ENCODE measurements at regions not wholly inside any gene's neighbourhood (a gene's known extent, or its start where the extent isn't known, plus 50 kb on each side); places are given as distances from the start of the nearest gene placed in this dataset.

DNA sequence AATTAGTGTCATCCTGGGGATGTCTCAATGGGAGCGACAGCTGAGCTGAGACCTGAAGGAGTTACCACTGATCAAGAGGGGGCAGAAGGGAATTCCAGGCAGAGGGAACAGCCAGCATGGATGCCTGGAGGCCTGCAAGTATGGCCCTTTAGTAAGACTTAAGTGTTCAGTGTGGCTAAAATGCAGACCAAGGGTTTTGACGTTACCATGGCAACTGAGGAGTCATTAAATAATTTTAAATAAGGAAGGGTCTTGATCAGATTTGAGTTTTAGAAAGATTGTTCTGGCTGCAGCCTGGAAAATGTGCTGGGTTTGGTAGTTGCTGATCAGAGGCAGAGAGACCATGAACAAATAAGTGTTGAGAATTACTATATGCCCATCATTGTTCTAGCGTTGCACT lies 285.5 kb downstream of the USP46 start:
- H3K4me2 ChIP-seq (ENCODE audit: low read length), result no peak overlapping the region
- no peaks in the 10 kb centered on the region for H3K4me1 ChIP-seq (ENCODE audit: insufficient read depth, low read length, poor library complexity, severe bottlenecking)
- no peaks in the 10 kb centered on the region for H3K79me2 ChIP-seq (ENCODE audit: insufficient read depth, low read depth, low read length)
- no TSS peak for BruUV-seq (replicated peaks)
- no peak for TF ChIP-seq EZH2phosphoT487 (IDR thresholded peaks at IDR 0.05; ENCODE audit: borderline replicate concordance, low read depth, low read length)
- TF ChIP-seq, protein P1, sequence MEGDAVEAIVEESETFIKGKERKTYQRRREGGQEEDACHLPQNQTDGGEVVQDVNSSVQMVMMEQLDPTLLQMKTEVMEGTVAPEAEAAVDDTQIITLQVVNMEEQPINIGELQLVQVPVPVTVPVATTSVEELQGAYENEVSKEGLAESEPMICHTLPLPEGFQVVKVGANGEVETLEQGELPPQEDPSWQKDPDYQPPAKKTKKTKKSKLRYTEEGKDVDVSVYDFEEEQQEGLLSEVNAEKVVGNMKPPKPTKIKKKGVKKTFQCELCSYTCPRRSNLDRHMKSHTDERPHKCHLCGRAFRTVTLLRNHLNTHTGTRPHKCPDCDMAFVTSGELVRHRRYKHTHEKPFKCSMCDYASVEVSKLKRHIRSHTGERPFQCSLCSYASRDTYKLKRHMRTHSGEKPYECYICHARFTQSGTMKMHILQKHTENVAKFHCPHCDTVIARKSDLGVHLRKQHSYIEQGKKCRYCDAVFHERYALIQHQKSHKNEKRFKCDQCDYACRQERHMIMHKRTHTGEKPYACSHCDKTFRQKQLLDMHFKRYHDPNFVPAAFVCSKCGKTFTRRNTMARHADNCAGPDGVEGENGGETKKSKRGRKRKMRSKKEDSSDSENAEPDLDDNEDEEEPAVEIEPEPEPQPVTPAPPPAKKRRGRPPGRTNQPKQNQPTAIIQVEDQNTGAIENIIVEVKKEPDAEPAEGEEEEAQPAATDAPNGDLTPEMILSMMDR (conservative IDR thresholded peaks at IDR 0.05; ENCODE audit: low read length), result no peak
- H2AFZ ChIP-seq (ENCODE audit: low read length), result no peak overlapping the region
- intact Hi-C loops (cut with micrococcal nuclease; ENCODE audit: unreplicated experiment), result loop anchor here (10.0 kb wide), 1 partner anchor 491 kb away; the partner anchor contains the start of gene RASL11B
- POLR2A ChIA-PET, result no interaction called here
- H3K27ac ChIP-seq (ENCODE audit: low read depth, low read length, poor library complexity, severe bottlenecking), result no peak overlapping the region
- H4K20me1 ChIP-seq (ENCODE audit: insufficient read depth, low read length), result no peaks in the 10 kb centered on the region
- no peaks in the 10 kb centered on the region for H3K9me3 ChIP-seq (ENCODE audit: low read length)
- CTCF ChIA-PET (ENCODE audit: unreplicated experiment), result no interaction called here
- no peak for DNase-seq (ENCODE audit: low spot score)
- H3K36me3 ChIP-seq (ENCODE audit: insufficient read depth, low read length), result no peaks in the 10 kb centered on the region
- H3K9me2 ChIP-seq (ENCODE audit: insufficient read depth, low read length), result no peaks in the 10 kb centered on the region
- H3K4me3 ChIP-seq (ENCODE audit: low read depth, low read length, poor library complexity, severe bottlenecking), result no peak overlapping the region

DNA sequence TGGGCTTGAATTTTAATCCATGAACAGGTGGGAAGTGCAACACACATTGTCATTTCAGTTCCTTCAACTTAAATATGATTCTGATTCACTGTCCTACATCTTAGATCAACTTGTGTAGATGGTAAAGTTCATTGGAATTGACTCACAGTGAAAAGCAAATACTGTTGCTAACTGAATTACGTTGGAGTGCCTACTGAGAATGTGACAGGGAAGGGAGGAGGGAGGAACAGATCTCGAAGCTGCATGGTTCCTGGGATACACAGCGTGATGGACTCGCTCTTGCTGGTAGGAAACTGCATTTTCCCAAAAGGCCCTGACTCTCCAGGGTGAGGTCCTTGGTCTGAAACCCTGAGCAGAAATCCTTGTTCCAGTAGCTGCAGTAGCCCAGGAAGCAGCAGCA lies 284.2 kb downstream of the USP46 start:
- ChIA-PET CTCF (ENCODE audit: unreplicated experiment) (no interaction called here), POLR2A (interaction anchor here (0.6 kb wide), 1 partner anchor 759 kb away, joined by 3 read pairs; no protein-coding TSS in a partner anchor)
- Histone ChIP-seq H3K4me2 (ENCODE audit: low read length) (no peak overlapping the region), H3K36me3 (ENCODE audit: insufficient read depth, low read length) (no peaks in the 10 kb centered on the region), H3K27ac (ENCODE audit: low read depth, low read length, poor library complexity, severe bottlenecking) (no peak overlapping the region), H3K9me3 (ENCODE audit: low read length) (no peaks in the 10 kb centered on the region), H3K79me2 (ENCODE audit: insufficient read depth, low read depth, low read length) (no peaks in the 10 kb centered on the region), H2AFZ (ENCODE audit: low read length) (no peak overlapping the region), H3K9me2 (ENCODE audit: insufficient read depth, low read length) (no peaks in the 10 kb centered on the region), H3K4me3 (ENCODE audit: low read depth, low read length, poor library complexity, severe bottlenecking) (no peak overlapping the region), H4K20me1 (ENCODE audit: insufficient read depth, low read length) (no peaks in the 10 kb centered on the region), H3K4me1 (ENCODE audit: insufficient read depth, low read length, poor library complexity, severe bottlenecking) (no peaks in the 10 kb centered on the region)
- TF ChIP-seq, protein P1 (conservative IDR thresholded peaks at IDR 0.05; ENCODE audit: low read length), result no peak
- TF ChIP-seq EZH2phosphoT487 (IDR thresholded peaks at IDR 0.05; ENCODE audit: borderline replicate concordance, low read depth, low read length), result no peak
- no TSS peak for BruUV-seq (replicated peaks)
- no peak for DNase-seq (ENCODE audit: low spot score)
- intact Hi-C loops (cut with micrococcal nuclease; ENCODE audit: unreplicated experiment), result loop anchor here (5.0 to 10.0 kb wide), 2 partner anchors 292 to 490 kb away; partner anchors contain the start of gene RASL11B

DNA sequence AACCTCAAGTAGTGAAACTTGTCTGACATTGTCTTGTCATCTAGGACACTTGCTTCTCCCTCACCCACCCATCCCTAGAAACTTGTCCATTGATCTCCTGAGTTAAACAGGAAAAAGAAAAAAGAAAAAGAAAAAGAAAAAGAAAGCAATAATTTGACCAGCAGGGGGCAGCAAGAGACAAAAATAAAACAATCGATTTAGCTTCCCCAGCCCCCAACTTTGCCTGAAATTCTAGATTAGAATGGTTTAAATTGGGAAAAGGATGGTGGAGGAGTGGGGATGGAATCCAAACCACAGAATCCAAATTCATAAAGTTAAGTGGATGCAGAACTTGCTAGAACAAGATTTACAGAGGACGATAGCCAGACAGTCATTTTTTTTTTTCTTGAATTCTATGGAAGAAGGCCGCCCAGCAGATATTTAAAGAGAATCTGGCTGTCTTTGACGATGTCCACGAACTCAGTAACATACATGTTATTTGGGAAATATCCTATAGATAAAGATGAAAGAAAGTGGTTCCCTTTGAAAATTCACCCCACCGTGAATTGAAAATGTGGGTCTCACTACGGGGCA lies 282.9 kb downstream of the USP46 start:
- H2AFZ ChIP-seq (ENCODE audit: low read length), result no peak overlapping the region
- no peak overlapping the region for H3K4me2 ChIP-seq (ENCODE audit: low read length)
- H3K4me1 ChIP-seq (ENCODE audit: insufficient read depth, low read length, poor library complexity, severe bottlenecking), result no peaks in the 10 kb centered on the region
- TF ChIP-seq, protein P1 (conservative IDR thresholded peaks at IDR 0.05; ENCODE audit: low read length), result peak; percentile 93
- TF ChIP-seq EZH2phosphoT487 (IDR thresholded peaks at IDR 0.05; ENCODE audit: borderline replicate concordance, low read depth, low read length), result no peak
- BruUV-seq (replicated peaks), result no TSS peak
- H3K27ac ChIP-seq (ENCODE audit: low read depth, low read length, poor library complexity, severe bottlenecking), result no peak overlapping the region
- H3K36me3 ChIP-seq (ENCODE audit: insufficient read depth, low read length), result no peaks in the 10 kb centered on the region
- no peaks in the 10 kb centered on the region for H4K20me1 ChIP-seq (ENCODE audit: insufficient read depth, low read length)
- ChIA-PET CTCF (ENCODE audit: unreplicated experiment) (no interaction called here), POLR2A (no interaction called here)
- no peaks in the 10 kb centered on the region for H3K79me2 ChIP-seq (ENCODE audit: insufficient read depth, low read depth, low read length)
- no peak overlapping the region for H3K4me3 ChIP-seq (ENCODE audit: low read depth, low read length, poor library complexity, severe bottlenecking)
- peak; percentile 48 for DNase-seq (ENCODE audit: low spot score)
- intact Hi-C loops (cut with micrococcal nuclease; ENCODE audit: unreplicated experiment), result loop anchor here (1.0 to 10.0 kb wide), 3 partner anchors 291 to 607 kb away; partner anchors contain the start of gene RASL11B
- H3K9me2 ChIP-seq (ENCODE audit: insufficient read depth, low read length), result no peaks in the 10 kb centered on the region
- no peaks in the 10 kb centered on the region for H3K9me3 ChIP-seq (ENCODE audit: low read length)
